GM10248 (cell line): ENCODE measurements at regions not wholly inside any gene's neighbourhood (a gene's known extent, or its start where the extent isn't known, plus 50 kb on each side); places are given as distances from the start of the nearest gene placed in this dataset.

Source experiments
- CTCF ChIA-PET: fragments of 300-600 bp; sonication (Branson Sonifier 250); formaldehyde crosslinking; extraction: SDS; loops from one replicate; lab custom pipeline; 2021; ENCODE audit warnings: antibody characterized with exemption; lab: Yijun Ruan, JAX
- POLR2A ChIA-PET: fragments of 350-650 bp; sonication (Branson Sonifier 250); formaldehyde crosslinking; extraction: SDS; loops from one replicate; lab custom pipeline; 2020; ENCODE audit warnings: antibody characterized with exemption; lab: Yijun Ruan, JAX
- DNase-seq: peaks from one replicate; pipeline ENCODE4 v3.0.0; 2012; ENCODE audit errors: extremely low spot score
- CTCF ChIP-seq: IDR thresholded peaks from 2 replicates; pipeline ENCODE4 v1.5.1; 2012; ENCODE audit warnings: mild to moderate bottlenecking, low read depth; ENCODE audit errors: extremely low read depth, missing control alignments, control extremely low read depth

- CTCF ChIA-PET: interaction anchor here (0.7 to 1.2 kb wide), 4 partner anchors 12 to 1855 kb away, joined by 3 read pairs; no protein-coding TSS in a partner anchor
- no peak for DNase-seq
- no peak for TF ChIP-seq CTCF
- POLR2A ChIA-PET: no interaction called here
These were observed 556.1 kb downstream of the CDH9 start for GRCh38 chr5:26482076-26482809.

GRCh38 chr5:26470439-26470838 lies 567.9 kb downstream of the CDH9 start:
- no peak for TF ChIP-seq CTCF
- ChIA-PET POLR2A (no interaction called here), CTCF (interaction anchor here (1.3 kb wide), 1 partner anchor 16 kb away, joined by 3 read pairs; no protein-coding TSS in a partner anchor)
- no peak for DNase-seq

GRCh38 chr5:26439121-26439520 lies 599.3 kb downstream of the CDH9 start:
- TF ChIP-seq CTCF: no peak
- DNase-seq: no peak
- ChIA-PET CTCF (no interaction called here), POLR2A (no interaction called here)

- CTCF ChIA-PET: no interaction called here
- no peak for TF ChIP-seq CTCF
- DNase-seq: no peak
- POLR2A ChIA-PET: no interaction called here
These were observed 603.7 kb downstream of the CDH9 start for GRCh38 chr5:26434688-26435087.

GRCh38 chr5:26432386-26432785 lies 606.0 kb downstream of the CDH9 start:
- ChIA-PET POLR2A (no interaction called here), CTCF (interaction anchor here (1.3 kb wide), 1 partner anchor 8 kb away, joined by 5 read pairs; no protein-coding TSS in a partner anchor)
- no peak for DNase-seq
- no peak for TF ChIP-seq CTCF

GRCh38 chr5:26430323-26430722 lies 608.1 kb downstream of the CDH9 start:
- TF ChIP-seq CTCF: no peak
- POLR2A ChIA-PET: interaction anchor here (0.5 kb wide), 1 partner anchor 673 kb away, joined by 5 read pairs; no protein-coding TSS in a partner anchor
- CTCF ChIA-PET: no interaction called here
- DNase-seq: no peak
